ENCODE measurements at regions not wholly inside any gene's neighbourhood (a gene's known extent, or its start where the extent isn't known, plus 50 kb on each side); places are given as distances from the start of the nearest gene placed in this dataset.

DNA sequence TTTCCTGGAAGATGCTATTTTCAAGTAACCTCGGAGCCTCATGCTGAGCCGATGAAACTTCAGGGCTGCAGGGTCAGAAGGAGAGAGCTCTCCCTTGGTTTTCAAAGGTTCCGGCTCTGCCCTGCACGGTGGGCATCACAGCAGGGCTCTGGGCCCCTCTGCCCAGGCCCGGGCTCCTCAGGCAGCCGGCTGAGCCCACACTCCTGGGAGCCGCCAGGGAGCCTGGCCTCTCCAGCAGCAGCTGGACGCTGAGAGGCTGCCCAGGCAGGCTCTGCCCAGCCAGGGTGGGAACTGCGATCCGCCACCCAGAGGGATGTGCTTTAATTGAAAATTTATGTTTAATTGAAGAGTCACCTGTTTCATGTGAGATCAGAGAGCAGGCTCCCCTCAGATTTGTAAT, 97.5 kb upstream of the MGMT start:
- TF ChIP-seq POLR2A (IDR thresholded peaks at IDR 0.05; ENCODE audit: borderline replicate concordance, extremely low read depth, insufficient read depth, insufficient read length) = no peak
- TF ChIP-seq CTCF (IDR thresholded peaks at IDR 0.05 in 2 of 3, conservative IDR thresholded peaks at IDR 0.05 in 1 of 3; ENCODE audit: borderline replicate concordance in 1 of 3, insufficient read depth in 1 of 3, low read depth in 2 of 3, low read length in 2 of 3) = no peak
- TF ChIP-seq MAX (IDR thresholded peaks at IDR 0.05) = no peak
- no peak for TF ChIP-seq TCF7L2 (IDR thresholded peaks at IDR 0.05; ENCODE audit: borderline replicate concordance, extremely low read depth, insufficient read depth, insufficient read length)
- no peak for TF ChIP-seq POLR2AphosphoS5 (IDR thresholded peaks at IDR 0.05; ENCODE audit: low read depth, low read length)
- TF ChIP-seq RAD21 (IDR thresholded peaks at IDR 0.05; ENCODE audit: low read depth) = no peak
- no peak for TF ChIP-seq JUND (IDR thresholded peaks at IDR 0.05)
- no peak for TF ChIP-seq SP1 (IDR thresholded peaks at IDR 0.05; ENCODE audit: low read depth)
- no peak for TF ChIP-seq EZH2phosphoT487 (IDR thresholded peaks at IDR 0.05; ENCODE audit: borderline replicate concordance)
- no peak for TF ChIP-seq ATF3 (IDR thresholded peaks at IDR 0.05)
- no peak for TF ChIP-seq SRF (IDR thresholded peaks at IDR 0.05; ENCODE audit: low read depth)
- TF ChIP-seq CEBPB (IDR thresholded peaks at IDR 0.05; ENCODE audit: low read depth) = no peak
- TF ChIP-seq ZNF274 (IDR thresholded peaks at IDR 0.05; ENCODE audit: low read depth, low read length) = no peak
